ENCODE measurements at regions not wholly inside any gene's neighbourhood (a gene's known extent, or its start where the extent isn't known, plus 50 kb on each side); places are given as distances from the start of the nearest gene placed in this dataset.

DNA sequence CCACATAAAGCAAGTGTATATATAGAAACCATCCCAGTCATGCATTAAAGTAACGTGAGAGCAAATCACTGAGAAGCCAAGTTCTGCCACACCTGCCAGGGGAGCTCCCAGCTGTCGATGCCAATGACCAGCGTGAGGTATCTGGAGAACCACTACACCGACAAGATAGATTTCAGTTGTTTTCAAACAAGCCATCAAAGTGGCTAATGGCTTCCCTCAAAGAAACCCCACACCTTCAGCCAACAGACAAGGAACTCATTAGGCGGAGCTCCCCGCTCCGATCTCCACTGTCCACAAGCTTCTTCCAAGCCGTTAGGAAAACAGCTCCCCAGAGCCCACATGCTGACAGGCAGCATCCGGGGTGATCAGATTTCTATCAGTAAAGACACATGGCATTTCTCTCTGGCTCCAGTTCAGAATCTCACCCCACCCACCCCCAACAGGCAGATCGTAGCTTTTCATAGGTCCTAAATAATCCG, 54.2 kb upstream of the SPATA12 start:
- Histone ChIP-seq H3K4me3 (IDR thresholded peaks at IDR 0.05; ENCODE audit: insufficient read depth, low read depth, low read length) (no peak overlapping the region), H3K27me3 (ENCODE audit: insufficient read depth, low read depth) (no peaks in the 10 kb centered on the region)

DNA sequence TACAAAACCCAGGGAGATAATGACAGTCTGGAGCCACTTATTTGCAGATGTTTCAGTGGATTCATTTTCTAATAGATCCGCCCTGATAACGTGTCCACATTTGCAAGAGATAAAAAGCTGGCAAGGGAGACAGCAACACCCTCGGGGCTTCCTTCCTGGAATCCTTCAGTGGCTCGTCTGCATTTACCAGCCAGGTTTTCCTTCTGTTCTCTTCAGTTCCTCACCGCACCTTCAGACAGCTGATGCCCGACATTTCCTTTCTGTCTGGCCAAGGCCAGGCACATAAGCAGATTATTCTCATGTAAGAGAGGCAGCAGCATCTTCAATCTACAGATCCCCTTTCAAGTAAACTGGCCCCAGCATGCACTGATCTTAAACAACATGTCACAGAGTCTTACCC, 56.2 kb upstream of the SPATA12 start:
- no peak overlapping the region for H3K27ac ChIP-seq
- H3K79me2 ChIP-seq (ENCODE audit: insufficient read depth, low read depth): no peaks in the 10 kb centered on the region
- no peak overlapping the region for H2AFZ ChIP-seq (ENCODE audit: low read depth)
- no peaks in the 10 kb centered on the region for H3K27me3 ChIP-seq (ENCODE audit: insufficient read depth, low read depth)
- H3K9ac ChIP-seq: no peak overlapping the region
- H4K20me1 ChIP-seq (ENCODE audit: insufficient read depth): no peaks in the 10 kb centered on the region
- no peaks in the 10 kb centered on the region for H3K36me3 ChIP-seq (ENCODE audit: insufficient read depth)
- H3K4me3 ChIP-seq (IDR thresholded peaks at IDR 0.05; ENCODE audit: insufficient read depth, low read depth, low read length): no peak overlapping the region
- TF ChIP-seq, protein P1, sequence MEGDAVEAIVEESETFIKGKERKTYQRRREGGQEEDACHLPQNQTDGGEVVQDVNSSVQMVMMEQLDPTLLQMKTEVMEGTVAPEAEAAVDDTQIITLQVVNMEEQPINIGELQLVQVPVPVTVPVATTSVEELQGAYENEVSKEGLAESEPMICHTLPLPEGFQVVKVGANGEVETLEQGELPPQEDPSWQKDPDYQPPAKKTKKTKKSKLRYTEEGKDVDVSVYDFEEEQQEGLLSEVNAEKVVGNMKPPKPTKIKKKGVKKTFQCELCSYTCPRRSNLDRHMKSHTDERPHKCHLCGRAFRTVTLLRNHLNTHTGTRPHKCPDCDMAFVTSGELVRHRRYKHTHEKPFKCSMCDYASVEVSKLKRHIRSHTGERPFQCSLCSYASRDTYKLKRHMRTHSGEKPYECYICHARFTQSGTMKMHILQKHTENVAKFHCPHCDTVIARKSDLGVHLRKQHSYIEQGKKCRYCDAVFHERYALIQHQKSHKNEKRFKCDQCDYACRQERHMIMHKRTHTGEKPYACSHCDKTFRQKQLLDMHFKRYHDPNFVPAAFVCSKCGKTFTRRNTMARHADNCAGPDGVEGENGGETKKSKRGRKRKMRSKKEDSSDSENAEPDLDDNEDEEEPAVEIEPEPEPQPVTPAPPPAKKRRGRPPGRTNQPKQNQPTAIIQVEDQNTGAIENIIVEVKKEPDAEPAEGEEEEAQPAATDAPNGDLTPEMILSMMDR (conservative IDR thresholded peaks at IDR 0.05; ENCODE audit: low read depth, low read length): no peak
- no peaks in the 10 kb centered on the region for H3K4me1 ChIP-seq (ENCODE audit: low read depth, poor library complexity, severe bottlenecking)
- no peak overlapping the region for H3K4me2 ChIP-seq

More for the DNA sequence above, 54.2 kb upstream of the SPATA12 start:
- H3K79me2 ChIP-seq (ENCODE audit: insufficient read depth, low read depth): no peaks in the 10 kb centered on the region
- H3K9ac ChIP-seq: no peak overlapping the region
- H2AFZ ChIP-seq (ENCODE audit: low read depth): no peak overlapping the region
- TF ChIP-seq, protein P1 (conservative IDR thresholded peaks at IDR 0.05; ENCODE audit: low read depth, low read length): no peak
- H4K20me1 ChIP-seq (ENCODE audit: insufficient read depth): no peaks in the 10 kb centered on the region
- H3K36me3 ChIP-seq (ENCODE audit: insufficient read depth): no peaks in the 10 kb centered on the region
- no peaks in the 10 kb centered on the region for H3K4me1 ChIP-seq (ENCODE audit: low read depth, poor library complexity, severe bottlenecking)
- H3K4me2 ChIP-seq: no peak overlapping the region
- no peak overlapping the region for H3K27ac ChIP-seq

DNA sequence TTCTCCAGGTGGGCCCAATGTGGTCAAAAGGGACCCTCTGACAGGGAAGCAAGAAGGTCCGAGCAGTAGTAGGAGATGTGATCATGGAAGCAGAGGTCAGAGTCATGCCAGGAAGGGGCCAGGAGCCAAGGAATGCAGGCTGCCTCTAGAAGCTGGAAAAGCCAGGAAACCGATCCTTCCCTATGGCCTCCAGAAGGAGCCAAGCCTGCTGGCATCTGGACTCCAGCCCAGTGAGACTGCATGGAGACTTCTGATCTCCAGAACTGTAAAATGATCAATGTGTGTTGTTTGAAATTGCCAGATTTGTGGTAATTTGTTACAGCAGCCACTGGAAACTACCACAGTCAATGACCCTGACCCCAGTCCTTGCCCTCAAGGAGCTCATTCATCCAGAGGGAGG, 56.8 kb upstream of the SPATA12 start:
- H4K20me1 ChIP-seq (ENCODE audit: insufficient read depth): no peaks in the 10 kb centered on the region
- H3K79me2 ChIP-seq (ENCODE audit: insufficient read depth, low read depth): no peaks in the 10 kb centered on the region
- no peak overlapping the region for H3K9ac ChIP-seq
- TF ChIP-seq, protein P1 (conservative IDR thresholded peaks at IDR 0.05; ENCODE audit: low read depth, low read length): no peak
- no peak overlapping the region for H2AFZ ChIP-seq (ENCODE audit: low read depth)
- H3K4me1 ChIP-seq (ENCODE audit: low read depth, poor library complexity, severe bottlenecking): no peaks in the 10 kb centered on the region
- H3K36me3 ChIP-seq (ENCODE audit: insufficient read depth): no peaks in the 10 kb centered on the region
- no peak overlapping the region for H3K4me3 ChIP-seq (IDR thresholded peaks at IDR 0.05; ENCODE audit: insufficient read depth, low read depth, low read length)
- H3K4me2 ChIP-seq: no peak overlapping the region
- no peak overlapping the region for H3K27ac ChIP-seq
- H3K27me3 ChIP-seq (ENCODE audit: insufficient read depth, low read depth): no peaks in the 10 kb centered on the region

DNA sequence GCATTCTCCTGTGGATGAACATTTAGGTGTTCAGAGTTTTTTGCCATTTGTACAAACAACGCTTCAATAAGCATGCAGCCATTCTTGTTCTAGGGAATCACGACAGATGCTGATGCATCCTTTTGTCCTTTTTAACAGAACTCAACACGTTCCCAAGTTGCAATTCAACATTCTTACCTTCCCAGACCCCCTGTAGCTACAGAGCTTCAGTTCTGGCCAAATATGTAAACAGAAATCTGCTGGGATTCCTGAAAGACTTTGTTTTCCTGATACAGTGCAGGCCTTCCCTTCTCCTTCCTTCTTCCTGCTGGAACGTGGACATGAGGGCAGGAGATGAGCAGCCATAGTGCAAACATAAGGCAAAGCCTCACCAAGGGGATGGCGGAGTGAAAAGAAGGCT, 59.1 kb upstream of the SPATA12 start:
- Histone ChIP-seq H4K20me1 (ENCODE audit: insufficient read depth) (no peaks in the 10 kb centered on the region), H3K36me3 (ENCODE audit: insufficient read depth) (no peaks in the 10 kb centered on the region), H3K4me1 (ENCODE audit: low read depth, poor library complexity, severe bottlenecking) (no peaks in the 10 kb centered on the region), H3K4me2 (no peak overlapping the region), H2AFZ (ENCODE audit: low read depth) (no peak overlapping the region), H3K79me2 (ENCODE audit: insufficient read depth, low read depth) (no peaks in the 10 kb centered on the region), H3K27me3 (ENCODE audit: insufficient read depth, low read depth) (no peaks in the 10 kb centered on the region), H3K27ac (no peak overlapping the region), H3K4me3 (IDR thresholded peaks at IDR 0.05; ENCODE audit: insufficient read depth, low read depth, low read length) (no peak overlapping the region), H3K9ac (no peak overlapping the region)
- TF ChIP-seq, protein P1 (conservative IDR thresholded peaks at IDR 0.05; ENCODE audit: low read depth, low read length): no peak

Measured in KMS-11 (cell line).